ENCODE measurements at regions not wholly inside any gene's neighbourhood (a gene's known extent, or its start where the extent isn't known, plus 50 kb on each side); places are given as distances from the start of the nearest gene placed in this dataset.

DNA sequence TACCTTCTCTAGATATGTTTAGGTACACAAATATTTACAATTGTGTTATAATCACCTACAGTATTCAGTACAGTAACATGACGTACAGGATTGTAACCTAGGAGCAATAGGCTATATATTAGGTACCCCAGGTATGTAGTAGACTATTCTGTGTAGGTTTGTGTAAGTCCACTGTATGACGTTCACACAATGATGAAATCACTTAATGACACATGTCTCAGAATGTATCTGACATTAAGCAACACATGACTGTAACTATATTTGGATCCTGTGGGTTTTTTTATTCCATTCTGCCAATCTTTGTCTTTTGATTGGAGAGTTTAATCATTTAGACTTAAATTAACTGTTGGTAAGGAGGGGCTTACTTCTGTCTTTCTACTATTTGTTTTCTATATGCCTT lies 52.1 kb downstream of the STYXL2 start:
- TF ChIP-seq, protein P1, sequence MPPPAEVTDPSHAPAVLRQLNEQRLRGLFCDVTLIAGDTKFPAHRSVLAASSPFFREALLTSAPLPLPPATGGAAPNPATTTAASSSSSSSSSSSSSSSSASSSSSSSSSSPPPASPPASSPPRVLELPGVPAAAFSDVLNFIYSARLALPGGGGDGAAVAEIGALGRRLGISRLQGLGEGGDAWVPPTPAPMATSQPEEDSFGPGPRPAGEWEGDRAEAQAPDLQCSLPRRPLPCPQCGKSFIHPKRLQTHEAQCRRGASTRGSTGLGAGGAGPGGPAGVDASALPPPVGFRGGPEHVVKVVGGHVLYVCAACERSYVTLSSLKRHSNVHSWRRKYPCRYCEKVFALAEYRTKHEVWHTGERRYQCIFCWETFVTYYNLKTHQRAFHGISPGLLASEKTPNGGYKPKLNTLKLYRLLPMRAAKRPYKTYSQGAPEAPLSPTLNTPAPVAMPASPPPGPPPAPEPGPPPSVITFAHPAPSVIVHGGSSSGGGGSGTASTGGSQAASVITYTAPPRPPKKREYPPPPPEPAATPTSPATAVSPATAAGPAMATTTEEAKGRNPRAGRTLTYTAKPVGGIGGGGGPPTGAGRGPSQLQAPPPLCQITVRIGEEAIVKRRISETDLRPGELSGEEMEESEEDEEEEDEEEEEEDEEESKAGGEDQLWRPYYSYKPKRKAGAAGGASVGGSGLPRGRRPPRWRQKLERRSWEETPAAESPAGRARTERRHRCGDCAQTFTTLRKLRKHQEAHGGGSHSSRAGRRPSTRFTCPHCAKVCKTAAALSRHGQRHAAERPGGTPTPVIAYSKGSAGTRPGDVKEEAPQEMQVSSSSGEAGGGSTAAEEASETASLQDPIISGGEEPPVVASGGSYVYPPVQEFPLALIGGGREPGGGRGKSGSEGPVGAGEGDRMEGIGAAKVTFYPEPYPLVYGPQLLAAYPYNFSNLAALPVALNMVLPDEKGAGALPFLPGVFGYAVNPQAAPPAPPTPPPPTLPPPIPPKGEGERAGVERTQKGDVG (CRISPR knock-in tag; IDR thresholded peaks at IDR 0.05; ENCODE audit: borderline replicate concordance) = no peak
- TF ChIP-seq, protein P2, sequence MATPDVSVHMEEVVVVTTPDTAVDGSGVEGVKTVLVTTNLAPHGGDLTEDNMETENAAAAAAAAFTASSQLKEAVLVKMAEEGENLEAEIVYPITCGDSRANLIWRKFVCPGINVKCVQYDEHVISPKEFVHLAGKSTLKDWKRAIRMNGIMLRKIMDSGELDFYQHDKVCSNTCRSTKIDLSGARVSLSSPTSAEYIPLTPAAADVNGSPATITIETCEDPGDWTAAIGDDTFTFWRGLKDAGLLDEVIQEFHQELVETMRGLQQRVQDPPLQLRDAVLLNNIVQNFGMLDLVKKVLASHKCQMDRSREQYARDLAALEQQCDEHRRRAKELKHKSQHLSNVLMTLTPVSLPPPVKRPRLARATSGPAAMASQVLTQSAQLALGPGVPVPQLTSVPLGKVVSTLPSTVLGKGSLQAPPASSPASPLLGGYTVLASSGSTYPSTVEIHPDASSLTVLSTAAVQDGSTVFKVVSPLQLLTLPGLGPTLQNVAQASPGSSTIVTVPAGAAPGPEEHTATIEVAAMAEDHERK (CRISPR knock-in tag; IDR thresholded peaks at IDR 0.05; ENCODE audit: low read depth) = no peak
- TF ChIP-seq, protein P3, sequence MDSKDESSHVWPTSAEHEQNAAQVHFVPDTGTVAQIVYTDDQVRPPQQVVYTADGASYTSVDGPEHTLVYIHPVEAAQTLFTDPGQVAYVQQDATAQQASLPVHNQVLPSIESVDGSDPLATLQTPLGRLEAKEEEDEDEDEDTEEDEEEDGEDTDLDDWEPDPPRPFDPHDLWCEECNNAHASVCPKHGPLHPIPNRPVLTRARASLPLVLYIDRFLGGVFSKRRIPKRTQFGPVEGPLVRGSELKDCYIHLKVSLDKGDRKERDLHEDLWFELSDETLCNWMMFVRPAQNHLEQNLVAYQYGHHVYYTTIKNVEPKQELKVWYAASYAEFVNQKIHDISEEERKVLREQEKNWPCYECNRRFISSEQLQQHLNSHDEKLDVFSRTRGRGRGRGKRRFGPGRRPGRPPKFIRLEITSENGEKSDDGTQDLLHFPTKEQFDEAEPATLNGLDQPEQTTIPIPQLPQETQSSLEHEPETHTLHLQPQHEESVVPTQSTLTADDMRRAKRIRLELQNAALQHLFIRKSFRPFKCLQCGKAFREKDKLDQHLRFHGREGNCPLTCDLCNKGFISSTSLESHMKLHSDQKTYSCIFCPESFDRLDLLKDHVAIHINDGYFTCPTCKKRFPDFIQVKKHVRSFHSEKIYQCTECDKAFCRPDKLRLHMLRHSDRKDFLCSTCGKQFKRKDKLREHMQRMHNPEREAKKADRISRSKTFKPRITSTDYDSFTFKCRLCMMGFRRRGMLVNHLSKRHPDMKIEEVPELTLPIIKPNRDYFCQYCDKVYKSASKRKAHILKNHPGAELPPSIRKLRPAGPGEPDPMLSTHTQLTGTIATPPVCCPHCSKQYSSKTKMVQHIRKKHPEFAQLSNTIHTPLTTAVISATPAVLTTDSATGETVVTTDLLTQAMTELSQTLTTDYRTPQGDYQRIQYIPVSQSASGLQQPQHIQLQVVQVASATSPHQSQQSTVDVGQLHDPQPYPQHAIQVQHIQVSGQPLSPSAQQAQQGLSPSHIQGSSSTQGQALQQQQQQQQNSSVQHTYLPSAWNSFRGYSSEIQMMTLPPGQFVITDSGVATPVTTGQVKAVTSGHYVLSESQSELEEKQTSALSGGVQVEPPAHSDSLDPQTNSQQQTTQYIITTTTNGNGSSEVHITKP (CRISPR knock-in tag; IDR thresholded peaks at IDR 0.05; ENCODE audit: low read depth) = no peak
- no peak for TF ChIP-seq TARDBP (CRISPR knock-in tag; IDR thresholded peaks at IDR 0.05)
- TF ChIP-seq, protein P4, sequence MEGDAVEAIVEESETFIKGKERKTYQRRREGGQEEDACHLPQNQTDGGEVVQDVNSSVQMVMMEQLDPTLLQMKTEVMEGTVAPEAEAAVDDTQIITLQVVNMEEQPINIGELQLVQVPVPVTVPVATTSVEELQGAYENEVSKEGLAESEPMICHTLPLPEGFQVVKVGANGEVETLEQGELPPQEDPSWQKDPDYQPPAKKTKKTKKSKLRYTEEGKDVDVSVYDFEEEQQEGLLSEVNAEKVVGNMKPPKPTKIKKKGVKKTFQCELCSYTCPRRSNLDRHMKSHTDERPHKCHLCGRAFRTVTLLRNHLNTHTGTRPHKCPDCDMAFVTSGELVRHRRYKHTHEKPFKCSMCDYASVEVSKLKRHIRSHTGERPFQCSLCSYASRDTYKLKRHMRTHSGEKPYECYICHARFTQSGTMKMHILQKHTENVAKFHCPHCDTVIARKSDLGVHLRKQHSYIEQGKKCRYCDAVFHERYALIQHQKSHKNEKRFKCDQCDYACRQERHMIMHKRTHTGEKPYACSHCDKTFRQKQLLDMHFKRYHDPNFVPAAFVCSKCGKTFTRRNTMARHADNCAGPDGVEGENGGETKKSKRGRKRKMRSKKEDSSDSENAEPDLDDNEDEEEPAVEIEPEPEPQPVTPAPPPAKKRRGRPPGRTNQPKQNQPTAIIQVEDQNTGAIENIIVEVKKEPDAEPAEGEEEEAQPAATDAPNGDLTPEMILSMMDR (CRISPR knock-in tag; IDR thresholded peaks at IDR 0.05) = no peak
- no peak for TF ChIP-seq ZFX (CRISPR knock-in tag; IDR thresholded peaks at IDR 0.05; ENCODE audit: low read depth)
- TF ChIP-seq MAFF (IDR thresholded peaks at IDR 0.05; ENCODE audit: low read depth, low read length) = no peak
- TF ChIP-seq MIER3 (CRISPR knock-in tag; IDR thresholded peaks at IDR 0.05; ENCODE audit: borderline replicate concordance) = no peak
- TF ChIP-seq KDM4B (CRISPR knock-in tag; IDR thresholded peaks at IDR 0.05) = no peak
- no peak for TF ChIP-seq MED8 (CRISPR knock-in tag; IDR thresholded peaks at IDR 0.05; ENCODE audit: insufficient replicate concordance)
- TF ChIP-seq HIVEP1 (CRISPR knock-in tag; IDR thresholded peaks at IDR 0.05) = no peak
- TF ChIP-seq RFXANK (CRISPR knock-in tag; IDR thresholded peaks at IDR 0.05) = no peak
